Endothelial cell of umbilical vein (primary cell): ENCODE measurements at regions not wholly inside any gene's neighbourhood (a gene's known extent, or its start where the extent isn't known, plus 50 kb on each side); places are given as distances from the start of the nearest gene placed in this dataset.

Source experiments
- CTCF ChIP-seq, 2 donors: IDR thresholded peaks; 1 replicate in 1 of 2; 2 replicates in 1 of 2; pipeline ENCODE4 v1.5.1; 2011; ENCODE audit warnings: low read length in 2 of 2, mild to moderate bottlenecking in 2 of 2, moderate library complexity in 2 of 2, control low read depth in 1 of 2, inconsistent platforms in 1 of 2, low read depth in 1 of 2; ENCODE audit not compliant: insufficient read depth in 1 of 2; ENCODE audit errors: extremely low read depth in 1 of 2
- EZH2 ChIP-seq: IDR thresholded peaks from 2 replicates; pipeline ENCODE4 v1.6.1; 2012; ENCODE audit warnings: borderline replicate concordance, low read depth, mild to moderate bottlenecking, moderate library complexity, low read length, inconsistent platforms; ENCODE audit not compliant: severe bottlenecking
- MYC ChIP-seq: IDR thresholded peaks from one replicate; pipeline ENCODE4 v1.6.1; 2011; ENCODE audit warnings: mild to moderate bottlenecking, low read depth, low read length
- POLR2A ChIP-seq: IDR thresholded peaks from 2 replicates; pipeline ENCODE4 v1.6.1; 2012; ENCODE audit warnings: low read depth, mild to moderate bottlenecking, control low read depth, low read length
- POLR2AphosphoS5 ChIP-seq: IDR thresholded peaks from 2 replicates; pipeline ENCODE4 v1.6.1; 2012; ENCODE audit warnings: low read depth, mild to moderate bottlenecking, control low read depth, low read length, moderate library complexity; ENCODE audit not compliant: insufficient read depth
- TF ChIP-seq, protein P1 (sequence below): IDR thresholded peaks from 2 replicates; pipeline ENCODE4 v1.6.1; 2011; ENCODE audit not compliant: insufficient read depth, insufficient read length

GRCh38 chr2:75317802-75318201, 118.5 kb upstream of the TACR1 start:
- no peak for TF ChIP-seq CTCF (IDR thresholded peaks at IDR 0.05; ENCODE audit: extremely low read depth in 1 of 2, insufficient read depth in 1 of 2, low read depth in 1 of 2, low read length in 2 of 2)
- TF ChIP-seq POLR2A = no peak
- no peak for TF ChIP-seq POLR2AphosphoS5
- TF ChIP-seq, protein P1, sequence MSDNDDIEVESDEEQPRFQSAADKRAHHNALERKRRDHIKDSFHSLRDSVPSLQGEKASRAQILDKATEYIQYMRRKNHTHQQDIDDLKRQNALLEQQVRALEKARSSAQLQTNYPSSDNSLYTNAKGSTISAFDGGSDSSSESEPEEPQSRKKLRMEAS = no peak
- TF ChIP-seq EZH2 = no peak
- TF ChIP-seq MYC = no peak
